ENCODE measurements at regions not wholly inside any gene's neighbourhood (a gene's known extent, or its start where the extent isn't known, plus 50 kb on each side); places are given as distances from the start of the nearest gene placed in this dataset.
A peak's percentile ranks its signal among the peaks of the same experiment; 100 is the strongest.

GRCh38 chr18:8977166-8977565 is 125.3 kb upstream of the NDUFV2 start:
- TF ChIP-seq POLR2A (IDR thresholded peaks at IDR 0.05; ENCODE audit: low read length) (no peak), GATA1 (IDR thresholded peaks at IDR 0.05; ENCODE audit: low read depth, low read length) (no peak)
- no peak for DNase-seq

GRCh38 chr18:8977701-8978100 is 124.8 kb upstream of the NDUFV2 start:
- TF ChIP-seq GATA1 (IDR thresholded peaks at IDR 0.05; ENCODE audit: low read depth, low read length): no peak
- TF ChIP-seq POLR2A (IDR thresholded peaks at IDR 0.05; ENCODE audit: low read length): no peak
- DNase-seq: no peak

- no peak for DNase-seq
- no peak for TF ChIP-seq GATA1 (IDR thresholded peaks at IDR 0.05; ENCODE audit: low read depth, low read length)
- TF ChIP-seq POLR2A (IDR thresholded peaks at IDR 0.05; ENCODE audit: low read length): no peak
These were observed 124.1 kb upstream of the NDUFV2 start for GRCh38 chr18:8978394-8978793.

GRCh38 chr18:8979258-8979988 is 123.1 kb upstream of the NDUFV2 start:
- TF ChIP-seq GATA1 (IDR thresholded peaks at IDR 0.05; ENCODE audit: low read depth, low read length) (no peak), POLR2A (IDR thresholded peaks at IDR 0.05; ENCODE audit: low read length) (no peak)
- DNase-seq: no peak

- TF ChIP-seq POLR2A (IDR thresholded peaks at IDR 0.05; ENCODE audit: low read length) (no peak), GATA1 (IDR thresholded peaks at IDR 0.05; ENCODE audit: low read depth, low read length) (no peak)
- DNase-seq: no peak
These were observed 122.0 kb upstream of the NDUFV2 start for GRCh38 chr18:8980496-8980895.

- TF ChIP-seq GATA1 (IDR thresholded peaks at IDR 0.05; ENCODE audit: low read depth, low read length) (no peak), POLR2A (IDR thresholded peaks at IDR 0.05; ENCODE audit: low read length) (no peak)
- DNase-seq: no peak
These were observed 121.6 kb upstream of the NDUFV2 start for GRCh38 chr18:8980918-8981317.

- peak; percentile 77 to 81 for DNase-seq
These were observed 119.9 kb upstream of the NDUFV2 start for GRCh38 chr18:8982416-8983183.

GRCh38 chr18:8983195-8983594 is 119.3 kb upstream of the NDUFV2 start:
- DNase-seq: no peak
- no peak for TF ChIP-seq POLR2A (IDR thresholded peaks at IDR 0.05; ENCODE audit: low read length)
- no peak for TF ChIP-seq GATA1 (IDR thresholded peaks at IDR 0.05; ENCODE audit: low read depth, low read length)

More at GRCh38 chr18:8982416-8983183, 119.9 kb upstream of the NDUFV2 start:
- TF ChIP-seq POLR2A (IDR thresholded peaks at IDR 0.05; ENCODE audit: low read length) (no peak), GATA1 (IDR thresholded peaks at IDR 0.05; ENCODE audit: low read depth, low read length) (no peak)

- DNase-seq: no peak
- TF ChIP-seq POLR2A (IDR thresholded peaks at IDR 0.05; ENCODE audit: low read length): no peak
- TF ChIP-seq GATA1 (IDR thresholded peaks at IDR 0.05; ENCODE audit: low read depth, low read length): no peak
These were observed 118.3 kb upstream of the NDUFV2 start for GRCh38 chr18:8984131-8984721.

GRCh38 chr18:8987241-8987640 is 115.3 kb upstream of the NDUFV2 start:
- no peak for DNase-seq
- TF ChIP-seq GATA1 (IDR thresholded peaks at IDR 0.05; ENCODE audit: low read depth, low read length) (no peak), POLR2A (IDR thresholded peaks at IDR 0.05; ENCODE audit: low read length) (no peak)

- peak; percentile 77 to 85 for DNase-seq
- TF ChIP-seq POLR2A (IDR thresholded peaks at IDR 0.05; ENCODE audit: low read length): no peak
- TF ChIP-seq GATA1 (IDR thresholded peaks at IDR 0.05; ENCODE audit: low read depth, low read length): no peak
These were observed 114.1 kb upstream of the NDUFV2 start for GRCh38 chr18:8988260-8988871.

GRCh38 chr18:8989017-8989416 is 113.5 kb upstream of the NDUFV2 start:
- DNase-seq: no peak
- TF ChIP-seq GATA1 (IDR thresholded peaks at IDR 0.05; ENCODE audit: low read depth, low read length) (no peak), POLR2A (IDR thresholded peaks at IDR 0.05; ENCODE audit: low read length) (no peak)

GRCh38 chr18:8989855-8990254 is 112.6 kb upstream of the NDUFV2 start:
- no peak for DNase-seq
- TF ChIP-seq POLR2A (IDR thresholded peaks at IDR 0.05; ENCODE audit: low read length) (no peak), GATA1 (IDR thresholded peaks at IDR 0.05; ENCODE audit: low read depth, low read length) (no peak)

Measured in erythroblast (primary cell).